IMR-90 (cell line): ENCODE measurements at regions not wholly inside any gene's neighbourhood (a gene's known extent, or its start where the extent isn't known, plus 50 kb on each side); places are given as distances from the start of the nearest gene placed in this dataset.

Experiments
- ATAC-seq: fragments of 200-7000 bp; cut with Tn5 transposase; 2 replicates; pipeline ENCODE4 v1.9.1; 2020; ENCODE audit warnings: low read depth, mild to moderate bottlenecking, moderate library complexity
- BruUV-seq: library from RNA; stranded (reverse); fragments of 400-500 nt; replicated peaks from 2 replicates; lab custom pipeline; 2021; lab: Mats Ljungman, UMichigan
- CTCF ChIA-PET: fragments of 300-600 bp; formaldehyde crosslinking; extraction: SDS; loops from one replicate; lab custom pipeline; 2021; ENCODE audit warnings: antibody characterized with exemption; lab: Yijun Ruan, JAX
- POLR2A ChIA-PET: fragments of 300-600 bp; sonication (Branson Sonifier 250); formaldehyde crosslinking; loops from one replicate; lab custom pipeline; 2022; ENCODE audit warnings: antibody characterized with exemption; ENCODE audit not compliant: unreplicated experiment; lab: Charles Lee
- DNase-seq: peaks from one replicate; pipeline ENCODE4 v3.0.0; 2013
- H2AFZ ChIP-seq: replicated peaks from 2 replicates; pipeline ENCODE3; 2013; ENCODE audit warnings: low read length, mild to moderate bottlenecking; ENCODE audit not compliant: poor library complexity
- H2AK5ac ChIP-seq: 2 replicates; pipeline ENCODE4 v1.6.1; 2013; ENCODE audit warnings: low read depth, low read length, inconsistent platforms
- H2AK9ac ChIP-seq: replicated peaks from 2 replicates; pipeline ENCODE3; 2013; ENCODE audit warnings: mild to moderate bottlenecking, low read depth, low read length, moderate library complexity; ENCODE audit not compliant: poor library complexity
- H2BK120ac ChIP-seq: 2 replicates; pipeline ENCODE4 v1.6.1; 2013; ENCODE audit warnings: low read depth, low read length, inconsistent platforms
- H2BK15ac ChIP-seq: 3 replicates; pipeline ENCODE4 v1.6.1; 2013; ENCODE audit warnings: low read depth, low read length, inconsistent platforms
- H2BK20ac ChIP-seq: 2 replicates; pipeline ENCODE4 v1.6.1; 2013; ENCODE audit warnings: low read depth, mild to moderate bottlenecking, inconsistent platforms, low read length, moderate library complexity
- H2BK5ac ChIP-seq: 2 replicates; pipeline ENCODE4 v1.6.1; 2013; ENCODE audit warnings: mild to moderate bottlenecking, low read depth, low read length, inconsistent platforms; ENCODE audit not compliant: poor library complexity, severe bottlenecking
- H3K14ac ChIP-seq: replicated peaks from 2 replicates; pipeline ENCODE4 v1.6.1; 2013; ENCODE audit warnings: low read depth, low read length, inconsistent platforms
- H3K18ac ChIP-seq: 2 replicates; pipeline ENCODE4 v1.6.1; 2013; ENCODE audit warnings: low read depth, low read length, control low read depth
- H3K23ac ChIP-seq: 2 replicates; pipeline ENCODE4 v1.6.1; 2013; ENCODE audit warnings: low read depth, low read length, inconsistent platforms
- H3K27ac ChIP-seq: 2 replicates; pipeline ENCODE4 v1.5.1; 2013; ENCODE audit warnings: mild to moderate bottlenecking, control low read depth, low read length; ENCODE audit not compliant: insufficient read depth
- H3K27me3 ChIP-seq: 2 replicates; pipeline ENCODE4 v1.6.1; 2013; ENCODE audit warnings: low read length; ENCODE audit not compliant: control insufficient read depth, insufficient read depth
- H3K36me3 ChIP-seq: 2 replicates; pipeline ENCODE4 v1.6.1; 2013; ENCODE audit warnings: low read length, mixed read lengths; ENCODE audit not compliant: control insufficient read depth, insufficient read depth
- H3K4ac ChIP-seq: 2 replicates; pipeline ENCODE4 v1.6.1; 2013; ENCODE audit warnings: low read depth, low read length, inconsistent platforms
- H3K4me1 ChIP-seq: 2 replicates; pipeline ENCODE4 v1.6.1; 2013; ENCODE audit warnings: low read length, mixed read lengths; ENCODE audit not compliant: control insufficient read depth, insufficient read depth
- H3K4me2 ChIP-seq: 2 replicates; pipeline ENCODE4 v1.6.1; 2013; ENCODE audit warnings: low read depth, mild to moderate bottlenecking, control low read depth, low read length, moderate library complexity
- H3K4me3 ChIP-seq: 2 replicates; pipeline ENCODE4 v1.5.1; 2013; ENCODE audit warnings: low read depth, mild to moderate bottlenecking, control low read depth, low read length, moderate library complexity; ENCODE audit not compliant: insufficient read depth
- H3K56ac ChIP-seq: 2 replicates; pipeline ENCODE4 v1.6.1; 2013; ENCODE audit warnings: low read length, inconsistent platforms; ENCODE audit not compliant: insufficient read depth; ENCODE audit errors: extremely low read depth
- H3K79me1 ChIP-seq, 2 experiments: 2 replicates each; pipeline ENCODE4 v1.6.1; 2013; ENCODE audit warnings: low read length in 2 of 2, inconsistent platforms in 1 of 2, low read depth in 1 of 2
- H3K9ac ChIP-seq: 2 replicates; pipeline ENCODE4 v1.6.1; 2013; ENCODE audit warnings: low read depth, low read length, control low read depth
- H3K9me1 ChIP-seq: 2 replicates; pipeline ENCODE4 v1.6.1; 2013; ENCODE audit warnings: low read length, inconsistent platforms; ENCODE audit not compliant: insufficient read depth
- H3K9me3 ChIP-seq: 2 replicates; pipeline ENCODE4 v1.6.1; 2013; ENCODE audit warnings: low read length; ENCODE audit not compliant: control insufficient read depth, insufficient read depth
- H4K20me1 ChIP-seq: 2 replicates; pipeline ENCODE4 v1.6.1; 2013; ENCODE audit warnings: low read length, inconsistent platforms; ENCODE audit not compliant: insufficient read depth
- H4K5ac ChIP-seq: 2 replicates; pipeline ENCODE4 v1.6.1; 2013; ENCODE audit warnings: mild to moderate bottlenecking, low read depth, low read length, control low read depth
- H4K8ac ChIP-seq, 2 experiments: 2 replicates each; pipeline ENCODE4 v1.6.1; 2013; ENCODE audit warnings: low read depth in 2 of 2, low read length in 2 of 2, control low read depth in 1 of 2, inconsistent platforms in 1 of 2
- H4K91ac ChIP-seq: 2 replicates; pipeline ENCODE4 v1.6.1; 2013; ENCODE audit warnings: low read depth, low read length, inconsistent platforms; ENCODE audit not compliant: insufficient read depth
- CEBPB ChIP-seq: IDR thresholded peaks from 2 replicates; pipeline ENCODE4 v1.6.1; 2012; ENCODE audit warnings: low read depth, low read length, improper control_type of control experiment
- FOS ChIP-seq: fragments of 150-350 bp; IDR thresholded peaks from 2 replicates; pipeline ENCODE4 v1.6.1; 2016; ENCODE audit warnings: low read depth, low read length
- MAFK ChIP-seq: IDR thresholded peaks from 2 replicates; pipeline ENCODE4 v1.6.1; 2012; ENCODE audit warnings: low read depth, low read length, improper control_type of control experiment
- MAZ ChIP-seq: IDR thresholded peaks from 2 replicates; pipeline ENCODE4 v1.6.1; 2012; ENCODE audit warnings: low read depth, mild to moderate bottlenecking, low read length, improper control_type of control experiment, moderate library complexity, borderline replicate concordance
- MXI1 ChIP-seq: IDR thresholded peaks from 2 replicates; pipeline ENCODE4 v1.6.1; 2012; ENCODE audit warnings: low read depth, mild to moderate bottlenecking, low read length, moderate library complexity, borderline replicate concordance
- NFE2L2 ChIP-seq: fragments of 150-350 bp; IDR thresholded peaks from 2 replicates; pipeline ENCODE4 v1.6.1; 2016; ENCODE audit warnings: low read depth, mild to moderate bottlenecking, low read length
- POLR2A ChIP-seq: IDR thresholded peaks from 2 replicates; pipeline ENCODE4 v1.6.1; 2012; ENCODE audit warnings: mild to moderate bottlenecking, low read depth, low read length
- RFX5 ChIP-seq: IDR thresholded peaks from 2 replicates; pipeline ENCODE4 v1.8.0; 2012; ENCODE audit warnings: low read depth, mild to moderate bottlenecking, low read length, moderate library complexity
- SMC3 ChIP-seq: fragments of 150-350 bp; IDR thresholded peaks from 2 replicates; pipeline ENCODE4 v1.6.1; 2016; ENCODE audit warnings: low read depth, mild to moderate bottlenecking, antibody characterized with exemption, low read length, moderate library complexity
- WGBS, 2 experiments: methylation state at CpG; one replicate each; pipeline versions ENCODE4 v1.1.5 to v1.1.7; 2013; ENCODE audit warnings: missing lambda C conversion rate in 2 of 2; ENCODE audit not compliant: insufficient read length in 1 of 2; ENCODE audit errors: extremely low coverage in 2 of 2; 5-methylcytosine and 5-hydroxymethylcytosine counted together
- dilution Hi-C: fragments of 300-500 bp; cut with HindIII; formaldehyde crosslinking; loops from one replicate; pipeline ENCODE4 v1.14.3; 2018; ENCODE audit warnings: low sequenced_read_pairs; ENCODE audit not compliant: unreplicated experiment
- in situ Hi-C: fragments of 300-500 bp; cut with MboI; formaldehyde crosslinking; loops from 3 replicates; pipeline ENCODE4 v1.14.3; 2019; ENCODE audit warnings: low sequenced_read_pairs, inconsistent platforms, mixed read lengths
- intact Hi-C: fragments of 100-400 bp; cut with micrococcal nuclease; formaldehyde crosslinking; loops from 2 replicates; pipeline ENCODE4 v1.10.0; 2022

GRCh38 chr4:14844061-14844460, 158.2 kb upstream of the CPEB2 start:
- in situ Hi-C loops (no loop called here), intact Hi-C loops (no loop called here), dilution Hi-C loops (no loop called here)
- Histone ChIP-seq H3K4me3 (no peak overlapping the region), H3K9me3 (no peaks in the 10 kb centered on the region), H3K14ac (no peak overlapping the region), H3K23ac (no peak overlapping the region), H3K27ac (no peak overlapping the region), H3K56ac (no peak overlapping the region), H3K36me3 (no peaks in the 10 kb centered on the region), H2BK15ac (no peak overlapping the region), H2AK5ac (no peak overlapping the region), H4K8ac (no peak overlapping the region), H2AFZ (no peak overlapping the region), H4K20me1 (no peaks in the 10 kb centered on the region), H4K91ac (no peak overlapping the region), H3K18ac (no peak overlapping the region), H2AK9ac (no peak overlapping the region), H3K4ac (no peak overlapping the region), H3K9me1 (no peaks in the 10 kb centered on the region), H4K5ac (no peak overlapping the region), H3K4me2 (no peak overlapping the region), H3K79me1 (no peaks in the 10 kb centered on the region), H3K4me1 (no peaks in the 10 kb centered on the region), H3K27me3 (no peaks in the 10 kb centered on the region; the same call in 1 of the 2 replicates), H3K9ac (no peak overlapping the region), H2BK20ac (no peak overlapping the region), H2BK120ac (no peak overlapping the region), H2BK5ac (no peak overlapping the region)
- CTCF ChIA-PET = no interaction called here
- no CpG with 5 or more reads among the region's 4 CpGs for WGBS, 2 experiments
- DNase-seq = no peak
- POLR2A ChIA-PET = no interaction called here
- TF ChIP-seq MAZ (no peak), MXI1 (no peak), CEBPB (no peak), MAFK (no peak), SMC3 (no peak), RFX5 (no peak), FOS (no peak), NFE2L2 (no peak), POLR2A (no peak)
- no peak for ATAC-seq
- BruUV-seq = no TSS peak
